BLaER1 treated with 17β-estradiol and CSF1 and Interleukin-3, amounts not matched to agents 10 nM and 100 nM (cell line): ENCODE measurements at regions not wholly inside any gene's neighbourhood (a gene's known extent, or its start where the extent isn't known, plus 50 kb on each side); places are given as distances from the start of the nearest gene placed in this dataset.
A peak's percentile ranks its signal among the peaks of the same experiment; 100 is the strongest.

Source experiments
- H3K27ac ChIP-seq, 11 experiments: shearing (Covaris generic); formaldehyde crosslinking; 2 replicates each; pipeline ENCODE4 v1.8.1; 2022
- H3K27me3 ChIP-seq, 11 experiments: shearing (Covaris generic); formaldehyde crosslinking; 2 replicates each; pipeline ENCODE4 v1.8.1; 2022
- H3K36me3 ChIP-seq, 11 experiments: shearing (Covaris generic); formaldehyde crosslinking; 2 replicates each; pipeline ENCODE4 v1.8.1; 2022
- H3K4me1 ChIP-seq, 10 experiments: shearing (Covaris generic); formaldehyde crosslinking; 2 replicates each; pipeline ENCODE4 v1.8.1; 2022
- H3K4me2 ChIP-seq, 11 experiments: shearing (Covaris generic); formaldehyde crosslinking; 2 replicates each; pipeline ENCODE4 v1.8.1; 2022
- H3K4me3 ChIP-seq, 10 experiments: shearing (Covaris generic); formaldehyde crosslinking; 2 replicates each; pipeline ENCODE4 v1.8.1; 2022
- H3K9ac ChIP-seq, 11 experiments: shearing (Covaris generic); formaldehyde crosslinking; 2 replicates each; pipeline ENCODE4 v1.8.1; 2022
- H3K9me3 ChIP-seq, 11 experiments: shearing (Covaris generic); formaldehyde crosslinking; replicated peaks in 1 of 11; 2 replicates each; pipeline ENCODE4 v1.8.1; 2022
- H4K20me1 ChIP-seq, 11 experiments: shearing (Covaris generic); formaldehyde crosslinking; 2 replicates each; pipeline ENCODE4 v1.8.1; 2022
- Cebpa-rat ChIP-seq, 11 experiments: shearing (Covaris generic); IDR thresholded peaks; 2 replicates each; pipeline ENCODE4 v1.8.1; 2022

- H3K27ac ChIP-seq = no peak overlapping the region
- peak overlapping the region in 6 of 11 experiments; percentile 38 to 80 (median 70); a peak in 10 of 22 replicates for H3K4me2 ChIP-seq
- H3K4me1 ChIP-seq = peaks cover 13 to 39% (median 22%) of the 10 kb centered on the region in 10 experiments
- no peak overlapping the region for H3K4me3 ChIP-seq
- peaks cover 0 to 18% (median 0%) of the 10 kb centered on the region in 11 experiments; a peak in 5 of 22 replicates for H3K9me3 ChIP-seq
- no peaks in the 10 kb centered on the region for H3K36me3 ChIP-seq
- no peaks in the 10 kb centered on the region for H3K27me3 ChIP-seq
- TF ChIP-seq Cebpa-rat (IDR thresholded peaks at IDR 0.05) = no peak
- no peaks in the 10 kb centered on the region for H4K20me1 ChIP-seq
- H3K9ac ChIP-seq = no peak overlapping the region
These were observed 256.2 kb downstream of the ZNF621 start for GRCh38 chr3:40780925-40781406.

GRCh38 chr3:40782111-40782721 lies 257.5 kb downstream of the ZNF621 start:
- peaks cover 12 to 37% (median 18%) of the 10 kb centered on the region in 10 experiments for H3K4me1 ChIP-seq
- H3K27me3 ChIP-seq = no peaks in the 10 kb centered on the region
- H3K9me3 ChIP-seq = peaks cover 0 to 14% (median 4%) of the 10 kb centered on the region in 11 experiments; a peak in 8 of 22 replicates
- H3K36me3 ChIP-seq = no peaks in the 10 kb centered on the region
- H3K4me3 ChIP-seq = no peak overlapping the region
- no peak overlapping the region for H3K27ac ChIP-seq
- H3K4me2 ChIP-seq = no peak overlapping the region
- no peaks in the 10 kb centered on the region for H4K20me1 ChIP-seq
- no peak for TF ChIP-seq Cebpa-rat (IDR thresholded peaks at IDR 0.05)
- H3K9ac ChIP-seq = no peak overlapping the region

GRCh38 chr3:40790746-40791145 lies 266.0 kb downstream of the ZNF621 start:
- H3K9me3 ChIP-seq = peaks cover 0 to 16% (median 8%) of the 10 kb centered on the region in 11 experiments; a peak in 7 of 22 replicates
- no peaks in the 10 kb centered on the region for H3K36me3 ChIP-seq
- H3K9ac ChIP-seq = no peak overlapping the region
- no peak overlapping the region for H3K4me2 ChIP-seq
- H3K4me3 ChIP-seq = no peak overlapping the region
- H3K4me1 ChIP-seq = peaks cover 0 to 14% (median 0%) of the 10 kb centered on the region in 10 experiments; a peak in 4 of 20 replicates
- TF ChIP-seq Cebpa-rat (IDR thresholded peaks at IDR 0.05) = no peak
- H3K27ac ChIP-seq = no peak overlapping the region
- no peaks in the 10 kb centered on the region for H4K20me1 ChIP-seq
- H3K27me3 ChIP-seq = no peaks in the 10 kb centered on the region

GRCh38 chr3:40793730-40794129 lies 269.0 kb downstream of the ZNF621 start:
- peaks cover 0 to 21% (median 4%) of the 10 kb centered on the region in 10 experiments; a peak in 12 of 20 replicates for H3K4me1 ChIP-seq
- H3K36me3 ChIP-seq = no peaks in the 10 kb centered on the region
- no peaks in the 10 kb centered on the region for H4K20me1 ChIP-seq
- H3K9me3 ChIP-seq = 0 out of 22 replicates have a peak, but pooled peaks cover 0 to under 1% (median 0%) of the 10 kb centered on the region in 11 experiments
- H3K4me2 ChIP-seq = peak overlapping the region in 2 of 11 experiments; percentile 1 to 16; a peak in 2 of 22 replicates
- no peak overlapping the region for H3K9ac ChIP-seq
- no peak overlapping the region for H3K27ac ChIP-seq
- H3K4me3 ChIP-seq = no peak overlapping the region
- no peaks in the 10 kb centered on the region for H3K27me3 ChIP-seq
- TF ChIP-seq Cebpa-rat (IDR thresholded peaks at IDR 0.05) = no peak

- H3K9me3 ChIP-seq = peaks cover 0 to 5% (median 0%) of the 10 kb centered on the region in 11 experiments; a peak in 3 of 22 replicates
These were observed 275.6 kb downstream of the ZNF621 start for GRCh38 chr3:40800343-40800742.

GRCh38 chr3:40801284-40801741 lies 276.6 kb downstream of the ZNF621 start:
- no peaks in the 10 kb centered on the region for H4K20me1 ChIP-seq
- no peaks in the 10 kb centered on the region for H3K27me3 ChIP-seq
- H3K27ac ChIP-seq = peak overlapping the region in 7 of 11 experiments; percentile 15 to 81 (median 73); a peak in 13 of 22 replicates
- H3K36me3 ChIP-seq = no peaks in the 10 kb centered on the region
- H3K9ac ChIP-seq = peak overlapping the region in 2 of 11 experiments; percentile 30 to 37; a peak in 5 of 22 replicates
- TF ChIP-seq Cebpa-rat (IDR thresholded peaks at IDR 0.05) = no peak
- peaks cover 4 to 52% (median 34%) of the 10 kb centered on the region in 10 experiments; a peak in 15 of 20 replicates for H3K4me1 ChIP-seq
- 0 out of 20 replicates have a peak overlapping the region, but pooled peaks of 1 of the 10 experiments have one; percentile 14 for H3K4me3 ChIP-seq
- peak overlapping the region in 8 of 11 experiments; percentile 29 to 86 (median 70); a peak in 14 of 22 replicates for H3K4me2 ChIP-seq
- H3K9me3 ChIP-seq = peaks cover 0 to 5% (median 0%) of the 10 kb centered on the region in 11 experiments; a peak in 3 of 22 replicates

More at GRCh38 chr3:40800343-40800742, 275.6 kb downstream of the ZNF621 start:
- Histone ChIP-seq H3K27me3 (no peaks in the 10 kb centered on the region), H3K4me1 (peaks cover 4 to 52% (median 34%) of the 10 kb centered on the region in 10 experiments; a peak in 15 of 20 replicates), H4K20me1 (no peaks in the 10 kb centered on the region), H3K27ac (peak overlapping the region in 8 of 11 experiments; percentile 35 to 81 (median 72); a peak in 17 of 22 replicates), H3K9ac (peak overlapping the region in 4 of 11 experiments; percentile 24 to 57 (median 36); a peak in 7 of 22 replicates), H3K36me3 (no peaks in the 10 kb centered on the region), H3K4me2 (peak overlapping the region in 9 of 11 experiments; percentile 24 to 86 (median 70); a peak in 16 of 22 replicates), H3K4me3 (peak overlapping the region in 2 of 10 experiments; percentile 3 to 31; a peak in 2 of 20 replicates)
- peak in 5 of 11 experiments; percentile 23 to 80 (median 74); a peak in 5 of 22 replicates for TF ChIP-seq Cebpa-rat (IDR thresholded peaks at IDR 0.05)

- no peak for TF ChIP-seq Cebpa-rat (IDR thresholded peaks at IDR 0.05)
These were observed 278.6 kb downstream of the ZNF621 start for GRCh38 chr3:40803311-40803710.

GRCh38 chr3:40805456-40805855 lies 280.7 kb downstream of the ZNF621 start:
- TF ChIP-seq Cebpa-rat (IDR thresholded peaks at IDR 0.05) = no peak
- H3K4me3 ChIP-seq = no peak overlapping the region
- no peak overlapping the region for H3K9ac ChIP-seq
- H3K27me3 ChIP-seq = no peaks in the 10 kb centered on the region
- H3K27ac ChIP-seq = no peak overlapping the region
- H3K9me3 ChIP-seq = peaks cover 12 to 18% (median 13%) of the 10 kb centered on the region in 11 experiments; a peak in 21 of 22 replicates
- H3K4me1 ChIP-seq = peaks cover 1 to 24% (median 14%) of the 10 kb centered on the region in 10 experiments; a peak in 15 of 20 replicates
- no peak overlapping the region for H3K4me2 ChIP-seq
- no peaks in the 10 kb centered on the region for H4K20me1 ChIP-seq
- no peaks in the 10 kb centered on the region for H3K36me3 ChIP-seq

More at GRCh38 chr3:40803311-40803710, 278.6 kb downstream of the ZNF621 start:
- Histone ChIP-seq H3K4me3 (no peak overlapping the region), H3K27me3 (no peaks in the 10 kb centered on the region), H3K36me3 (no peaks in the 10 kb centered on the region), H3K9me3 (peaks cover 0 to 5% (median 0%) of the 10 kb centered on the region in 11 experiments; a peak in 3 of 22 replicates), H3K4me2 (peak overlapping the region in 2 of 11 experiments; percentile 3 to 28; a peak in 2 of 22 replicates), H4K20me1 (no peaks in the 10 kb centered on the region), H3K27ac (no peak overlapping the region), H3K9ac (no peak overlapping the region), H3K4me1 (peaks cover 4 to 45% (median 32%) of the 10 kb centered on the region in 10 experiments; a peak in 15 of 20 replicates)

- H3K27ac ChIP-seq = no peak overlapping the region
- no peak overlapping the region for H3K9ac ChIP-seq
- no peaks in the 10 kb centered on the region for H4K20me1 ChIP-seq
- H3K9me3 ChIP-seq = peaks cover 30 to 40% (median 36%) of the 10 kb centered on the region in 11 experiments
- H3K4me1 ChIP-seq = 0 out of 20 replicates have a peak, but pooled peaks cover 0 to 5% (median 0%) of the 10 kb centered on the region in 10 experiments
- TF ChIP-seq Cebpa-rat (IDR thresholded peaks at IDR 0.05) = no peak
- no peaks in the 10 kb centered on the region for H3K27me3 ChIP-seq
- H3K36me3 ChIP-seq = no peaks in the 10 kb centered on the region
- H3K4me3 ChIP-seq = no peak overlapping the region
- H3K4me2 ChIP-seq = no peak overlapping the region
These were observed 286.1 kb downstream of the ZNF621 start for GRCh38 chr3:40810813-40811212.
